ENCODE measurements at regions not wholly inside any gene's neighbourhood (a gene's known extent, or its start where the extent isn't known, plus 50 kb on each side); places are given as distances from the start of the nearest gene placed in this dataset.

DNA sequence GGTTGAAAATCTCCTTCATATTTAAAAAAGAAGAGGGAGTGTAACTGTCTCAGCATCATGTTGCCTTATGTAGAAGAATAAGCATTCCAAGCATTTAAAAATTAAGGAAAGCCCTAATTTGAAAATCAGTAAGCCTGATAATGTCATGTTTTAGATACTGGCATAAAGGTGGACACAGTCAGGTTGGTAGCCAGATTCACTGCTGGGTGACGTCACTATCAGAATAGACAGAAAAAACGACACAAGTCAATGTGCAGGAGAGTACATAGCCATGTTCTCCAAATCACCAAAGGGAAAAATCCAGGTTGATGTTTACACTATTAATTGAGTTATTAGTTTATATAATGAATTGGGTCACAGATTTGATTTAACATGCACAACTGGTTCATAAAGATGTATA is 50.8 kb upstream of the POU3F2 start:
- H3K9me3 ChIP-seq: no peaks in the 10 kb centered on the region
- H3K36me3 ChIP-seq: no peaks in the 10 kb centered on the region
- no peaks in the 10 kb centered on the region for H3K4me1 ChIP-seq
- intact Hi-C loops (cut with DNase I): no loop called here
- H3K4me3 ChIP-seq: no peak overlapping the region
- H3K27ac ChIP-seq: no peak overlapping the region
- no peak for DNase-seq
- WGBS, 2 donors: 71 to 86% methylated on average over 2 of the region's 2 CpGs
- peaks cover 0 to 19% (median 0%) of the 10 kb centered on the region in 3 donors for H3K27me3 ChIP-seq
- TF ChIP-seq, protein P1, sequence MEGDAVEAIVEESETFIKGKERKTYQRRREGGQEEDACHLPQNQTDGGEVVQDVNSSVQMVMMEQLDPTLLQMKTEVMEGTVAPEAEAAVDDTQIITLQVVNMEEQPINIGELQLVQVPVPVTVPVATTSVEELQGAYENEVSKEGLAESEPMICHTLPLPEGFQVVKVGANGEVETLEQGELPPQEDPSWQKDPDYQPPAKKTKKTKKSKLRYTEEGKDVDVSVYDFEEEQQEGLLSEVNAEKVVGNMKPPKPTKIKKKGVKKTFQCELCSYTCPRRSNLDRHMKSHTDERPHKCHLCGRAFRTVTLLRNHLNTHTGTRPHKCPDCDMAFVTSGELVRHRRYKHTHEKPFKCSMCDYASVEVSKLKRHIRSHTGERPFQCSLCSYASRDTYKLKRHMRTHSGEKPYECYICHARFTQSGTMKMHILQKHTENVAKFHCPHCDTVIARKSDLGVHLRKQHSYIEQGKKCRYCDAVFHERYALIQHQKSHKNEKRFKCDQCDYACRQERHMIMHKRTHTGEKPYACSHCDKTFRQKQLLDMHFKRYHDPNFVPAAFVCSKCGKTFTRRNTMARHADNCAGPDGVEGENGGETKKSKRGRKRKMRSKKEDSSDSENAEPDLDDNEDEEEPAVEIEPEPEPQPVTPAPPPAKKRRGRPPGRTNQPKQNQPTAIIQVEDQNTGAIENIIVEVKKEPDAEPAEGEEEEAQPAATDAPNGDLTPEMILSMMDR (IDR thresholded peaks at IDR 0.05): no peak
- no peak for TF ChIP-seq EP300 (IDR thresholded peaks at IDR 0.05)
- no peak for TF ChIP-seq POLR2AphosphoS5 (IDR thresholded peaks at IDR 0.05)
- no peak for TF ChIP-seq POLR2A (IDR thresholded peaks at IDR 0.05)

Small RNA genes in the stretch of these regions (small RNA-seq; reads per million reads assigned to genes)
- gene AL589826.1: 0 reads per million in 3 donors
- gene MIR2113: 0 reads per million in 3 donors

Data from sigmoid colon (tissue), 6 donors.